H9 (cell line): ENCODE measurements at regions not wholly inside any gene's neighbourhood (a gene's known extent, or its start where the extent isn't known, plus 50 kb on each side); places are given as distances from the start of the nearest gene placed in this dataset.

Experiments
- DNase-seq: peaks from one replicate; pipeline ENCODE4 v3.0.0-alpha.2; 2017
- H2AFZ ChIP-seq: one replicate; pipeline ENCODE4 v1.6.1; 2013; ENCODE audit warnings: mild to moderate bottlenecking, low read length, control low read depth, moderate library complexity
- H2AK5ac ChIP-seq: 2 replicates; pipeline ENCODE4 v1.6.1; 2013; ENCODE audit warnings: low read length, control low read depth, mixed read lengths; ENCODE audit not compliant: insufficient read length
- H2BK120ac ChIP-seq: one replicate; pipeline ENCODE4 v1.6.1; 2013; ENCODE audit warnings: low read depth, mild to moderate bottlenecking, low read length, control low read depth, inconsistent platforms; ENCODE audit not compliant: poor library complexity, severe bottlenecking
- H2BK12ac ChIP-seq: 2 replicates; pipeline ENCODE4 v1.6.1; 2013; ENCODE audit warnings: low read length, control low read depth, mixed read lengths, low read depth; ENCODE audit not compliant: insufficient read length
- H2BK15ac ChIP-seq: 2 replicates; pipeline ENCODE4 v1.6.1; 2013; ENCODE audit warnings: low read depth, low read length, control low read depth
- H2BK20ac ChIP-seq: one replicate; pipeline ENCODE4 v1.6.1; 2013; ENCODE audit warnings: low read depth, mild to moderate bottlenecking, low read length, control low read depth, inconsistent platforms; ENCODE audit not compliant: poor library complexity, severe bottlenecking
- H2BK5ac ChIP-seq: 2 replicates; pipeline ENCODE4 v1.6.1; 2013; ENCODE audit warnings: low read length, control low read depth, mixed read lengths; ENCODE audit not compliant: insufficient read length
- H3K14ac ChIP-seq: 2 replicates; pipeline ENCODE4 v1.6.1; 2013; ENCODE audit warnings: low read length, control low read depth; ENCODE audit not compliant: insufficient read depth
- H3K18ac ChIP-seq: 2 replicates; pipeline ENCODE4 v1.6.1; 2013; ENCODE audit warnings: low read depth, mild to moderate bottlenecking, mixed read lengths, low read length, control low read depth; ENCODE audit not compliant: insufficient read length
- H3K23ac ChIP-seq: 2 replicates; pipeline ENCODE4 v1.6.1; 2013; ENCODE audit warnings: low read length, control low read depth, mixed read lengths, low read depth; ENCODE audit not compliant: insufficient read length
- H3K23me2 ChIP-seq: 2 replicates; pipeline ENCODE4 v1.6.1; 2013; ENCODE audit warnings: low read depth, mild to moderate bottlenecking, mixed read lengths, low read length, control low read depth; ENCODE audit not compliant: insufficient read length, poor library complexity, severe bottlenecking
- H3K27ac ChIP-seq: 2 replicates; pipeline ENCODE4 v1.5.1; 2013; ENCODE audit warnings: low read length, control low read depth, mixed read lengths, low read depth; ENCODE audit not compliant: insufficient read length
- H3K27me3 ChIP-seq: 2 replicates; pipeline ENCODE4 v1.6.1; 2013; ENCODE audit warnings: low read length, control low read depth, inconsistent platforms; ENCODE audit not compliant: insufficient read depth
- H3K4ac ChIP-seq: 2 replicates; pipeline ENCODE4 v1.6.1; 2013; ENCODE audit warnings: low read depth, mild to moderate bottlenecking, control low read depth, inconsistent platforms, low read length, moderate library complexity
- H3K4me1 ChIP-seq: 2 replicates; pipeline ENCODE4 v1.6.1; 2013; ENCODE audit warnings: low read length, control low read depth, inconsistent platforms; ENCODE audit not compliant: insufficient read depth
- H3K4me2 ChIP-seq: 2 replicates; pipeline ENCODE4 v1.6.1; 2013; ENCODE audit warnings: low read length, control low read depth, mixed read lengths; ENCODE audit not compliant: insufficient read length, insufficient read depth
- H3K56ac ChIP-seq: 2 replicates; pipeline ENCODE4 v1.6.1; 2013; ENCODE audit warnings: low read depth, mild to moderate bottlenecking, mixed read lengths, low read length, control low read depth; ENCODE audit not compliant: insufficient read length
- H3K79me1 ChIP-seq: 2 replicates; pipeline ENCODE4 v1.6.1; 2013; ENCODE audit warnings: low read depth, mild to moderate bottlenecking, moderate library complexity, low read length, control low read depth, inconsistent platforms; ENCODE audit not compliant: insufficient read depth, poor library complexity, severe bottlenecking
- H3K79me2 ChIP-seq: 2 replicates; pipeline ENCODE4 v1.6.1; 2013; ENCODE audit warnings: low read length, control low read depth, inconsistent platforms; ENCODE audit not compliant: insufficient read depth
- H3K9ac ChIP-seq: 2 replicates; pipeline ENCODE4 v1.6.1; 2013; ENCODE audit warnings: low read length, control low read depth, mixed read lengths; ENCODE audit not compliant: insufficient read length; ENCODE audit errors: extremely low read depth
- H3K9me3 ChIP-seq: one replicate; pipeline ENCODE4 v1.6.1; 2013; ENCODE audit warnings: low read depth, low read length, inconsistent platforms; ENCODE audit not compliant: control insufficient read depth
- H3T11ph ChIP-seq: one replicate; pipeline ENCODE4 v1.6.1; 2013; ENCODE audit warnings: mild to moderate bottlenecking, low read length, control low read depth, inconsistent platforms
- H4K20me1 ChIP-seq: one replicate; pipeline ENCODE4 v1.6.1; 2013; ENCODE audit not compliant: control insufficient read depth, insufficient read length, insufficient read depth
- H4K5ac ChIP-seq: 2 replicates; pipeline ENCODE4 v1.6.1; 2013; ENCODE audit warnings: low read depth, mild to moderate bottlenecking, mixed read lengths, low read length, control low read depth; ENCODE audit not compliant: insufficient read length
- H4K8ac ChIP-seq: replicated peaks from 2 replicates; pipeline ENCODE4 v1.6.1; 2013; ENCODE audit warnings: low read length, control low read depth, mixed read lengths, low read depth; ENCODE audit not compliant: insufficient read length
- H4K91ac ChIP-seq: 2 replicates; pipeline ENCODE4 v1.6.1; 2013; ENCODE audit warnings: low read depth, mild to moderate bottlenecking, moderate library complexity, mixed read lengths, low read length, control low read depth; ENCODE audit not compliant: insufficient read length
- H3K27ac Mint-ChIP-seq, 3 experiments: 2 replicates in 2 of 3; 3 replicates in 1 of 3; pipeline ENCODE4 v1.8.0; 2020 to 2021; ENCODE audit warnings: mixed read lengths in 3 of 3, mild to moderate bottlenecking in 1 of 3, moderate library complexity in 1 of 3
- H3K27me3 Mint-ChIP-seq: 2 replicates; pipeline ENCODE4 v1.8.0; 2021; ENCODE audit warnings: low read depth, mild to moderate bottlenecking, moderate library complexity, mixed read lengths
- H3K36me3 Mint-ChIP-seq, 3 experiments: 2 replicates in 2 of 3; 3 replicates in 1 of 3; pipeline ENCODE4 v1.8.0; 2020 to 2021; ENCODE audit warnings: low read depth in 3 of 3, mixed read lengths in 3 of 3; ENCODE audit not compliant: insufficient read depth in 1 of 3
- H3K4me1 Mint-ChIP-seq, 2 experiments: 2 replicates each; pipeline ENCODE4 v1.8.0; 2020; ENCODE audit warnings: mixed read lengths in 2 of 2
- H3K4me3 Mint-ChIP-seq, 2 experiments: 2 replicates in 1 of 2; 3 replicates in 1 of 2; pipeline ENCODE4 v1.8.0; 2020 to 2021; ENCODE audit warnings: mild to moderate bottlenecking in 2 of 2, mixed read lengths in 2 of 2, moderate library complexity in 1 of 2
- H3K9me3 Mint-ChIP-seq, 2 experiments: 2 replicates in 1 of 2; 3 replicates in 1 of 2; pipeline ENCODE4 v1.8.0; 2020; ENCODE audit warnings: mild to moderate bottlenecking in 2 of 2, mixed read lengths in 2 of 2, moderate library complexity in 1 of 2
- CTCF ChIP-seq: fragments of 200-600 bp; sonication (generic); conservative IDR thresholded peaks from 3 replicates; pipeline ENCODE4 v1.8.0; 2021; ENCODE audit warnings: antibody characterized with exemption, mild to moderate bottlenecking
- WGBS: extraction: QIAGEN DNeasy Blood & Tissue Kit; methylation state at CpG from one replicate; pipeline ENCODE4 v1.1.7; 2013; ENCODE audit warnings: missing lambda C conversion rate, low lambda C conversion rate, mixed read lengths; ENCODE audit not compliant: insufficient read length; ENCODE audit errors: extremely low coverage; 5-methylcytosine and 5-hydroxymethylcytosine counted together

- no peak for DNase-seq
- no peak overlapping the region for H2BK20ac ChIP-seq
- no peaks in the 10 kb centered on the region for H3K79me2 ChIP-seq
- no peak for TF ChIP-seq CTCF
- no peak overlapping the region for H3K27ac Mint-ChIP-seq
- H3K4me1 Mint-ChIP-seq, result peaks cover 0 to 3% of the 10 kb centered on the region in 2 experiments; a peak in 1 of 4 replicates
- no peak overlapping the region for H2AK5ac ChIP-seq
- WGBS, result no CpG with 5 or more reads among the region's 3 CpGs
- no peaks in the 10 kb centered on the region for H3K79me1 ChIP-seq
- no peaks in the 10 kb centered on the region for H3K4me1 ChIP-seq
- no peak overlapping the region for H3K56ac ChIP-seq
- H4K20me1 ChIP-seq, result no peaks in the 10 kb centered on the region
- H3K9me3 Mint-ChIP-seq, result no peaks in the 10 kb centered on the region; a peak in 1 of 5 replicates
- no peak overlapping the region for H2BK120ac ChIP-seq
- no peaks in the 10 kb centered on the region for H3K27me3 ChIP-seq
- H4K8ac ChIP-seq, result no peak overlapping the region
- H3K14ac ChIP-seq, result no peak overlapping the region
- H3K9me3 ChIP-seq, result no peaks in the 10 kb centered on the region
- H3K4me2 ChIP-seq, result no peak overlapping the region
- peaks cover 3% of the 10 kb centered on the region for H3K27me3 Mint-ChIP-seq
- no peak overlapping the region for H3K9ac ChIP-seq
- no peak overlapping the region for H4K5ac ChIP-seq
- H2BK12ac ChIP-seq, result no peak overlapping the region
- no peak overlapping the region for H3K23ac ChIP-seq
- H2AFZ ChIP-seq, result no peak overlapping the region
- H3K4ac ChIP-seq, result no peak overlapping the region
- H3K18ac ChIP-seq, result no peak overlapping the region
- H3K27ac ChIP-seq, result no peak overlapping the region
- H3K23me2 ChIP-seq, result no peaks in the 10 kb centered on the region
- H3K4me3 Mint-ChIP-seq, result no peak overlapping the region
- no peak overlapping the region for H2BK15ac ChIP-seq
- no peak overlapping the region for H4K91ac ChIP-seq
- no peak overlapping the region for H3T11ph ChIP-seq
- no peaks in the 10 kb centered on the region for H3K36me3 Mint-ChIP-seq
- H2BK5ac ChIP-seq, result no peak overlapping the region
Measured at GRCh38 chr6:51301962-51302361, 483.3 kb downstream of the TFAP2B start.
